GM18858 (cell line): ENCODE measurements at regions not wholly inside any gene's neighbourhood (a gene's known extent, or its start where the extent isn't known, plus 50 kb on each side); places are given as distances from the start of the nearest gene placed in this dataset.
"Not testable (repeated sequence)": the region's sequence is repeated elsewhere in the genome, so short reads cannot be mapped to it uniquely, and the experiment has no call there.

Source experiments
- ATAC-seq: cut with Tn5 transposase; IDR thresholded peaks from one replicate; pipeline ENCODE4 v1.9.1; 2021; ENCODE audit not compliant: unreplicated experiment

- no peak for ATAC-seq
These were observed 101.4 kb downstream of the TNFRSF13B start for GRCh38 chr17:16870253-16871245.

DNA sequence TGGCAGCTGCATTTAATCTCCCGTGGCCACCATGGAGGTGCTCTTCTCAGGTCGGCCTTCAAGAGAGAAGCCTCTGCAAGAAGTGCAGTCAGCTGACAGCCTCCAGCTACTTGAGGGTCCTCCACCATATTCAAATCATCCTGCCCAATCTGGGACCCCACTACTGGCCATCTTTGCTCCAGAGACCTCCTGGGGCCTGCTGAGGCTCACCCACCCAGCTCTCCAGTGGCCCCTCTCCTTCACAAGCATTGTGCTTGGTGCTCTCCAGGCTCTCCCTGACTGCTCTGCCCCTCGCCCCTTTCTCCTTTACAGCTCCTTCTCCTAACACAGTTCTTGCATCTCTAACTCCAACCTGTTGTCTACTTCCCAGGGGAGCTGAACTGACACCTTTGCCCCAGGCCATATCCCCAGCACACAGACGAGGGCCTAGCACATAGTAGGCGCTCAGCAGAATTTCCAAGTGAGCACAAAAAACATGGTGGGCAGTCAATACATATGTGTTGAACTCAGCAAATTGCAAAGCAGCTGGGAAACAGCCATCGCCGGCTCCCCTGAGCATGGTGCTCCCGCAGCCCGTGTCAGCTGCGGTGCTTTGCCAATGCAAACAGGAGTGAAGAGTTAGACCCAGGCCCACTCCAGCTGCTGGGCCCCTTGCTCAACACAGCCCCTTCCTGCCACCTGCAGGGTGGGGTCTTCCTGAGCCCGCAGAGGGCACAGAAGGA, 102.2 kb downstream of the TNFRSF13B start:
- ATAC-seq: not testable (repeated sequence)

- ATAC-seq: not testable (repeated sequence)
These were observed 103.3 kb downstream of the TNFRSF13B start for GRCh38 chr17:16868616-16869015.

DNA sequence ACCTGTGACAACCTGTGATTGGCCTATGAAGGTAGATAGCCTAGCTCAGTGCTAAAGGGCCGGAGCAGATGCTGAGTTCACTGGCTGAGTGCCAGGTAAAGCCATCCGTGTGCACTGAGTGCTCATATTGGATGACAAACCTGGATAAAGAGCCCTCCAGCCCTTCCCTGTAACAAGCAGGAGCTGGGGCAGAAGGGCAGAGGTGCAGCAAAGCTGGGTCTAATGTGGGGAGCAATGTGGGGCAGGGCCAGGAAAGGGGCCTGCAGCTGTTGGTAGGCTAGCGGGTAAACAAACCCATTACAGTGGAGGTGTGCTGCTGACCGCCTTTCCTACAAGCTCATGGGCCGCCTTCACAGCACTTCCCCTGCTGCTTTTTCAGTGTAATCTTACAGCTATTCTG, 104.4 kb downstream of the TNFRSF13B start:
- ATAC-seq: not testable (repeated sequence)

DNA sequence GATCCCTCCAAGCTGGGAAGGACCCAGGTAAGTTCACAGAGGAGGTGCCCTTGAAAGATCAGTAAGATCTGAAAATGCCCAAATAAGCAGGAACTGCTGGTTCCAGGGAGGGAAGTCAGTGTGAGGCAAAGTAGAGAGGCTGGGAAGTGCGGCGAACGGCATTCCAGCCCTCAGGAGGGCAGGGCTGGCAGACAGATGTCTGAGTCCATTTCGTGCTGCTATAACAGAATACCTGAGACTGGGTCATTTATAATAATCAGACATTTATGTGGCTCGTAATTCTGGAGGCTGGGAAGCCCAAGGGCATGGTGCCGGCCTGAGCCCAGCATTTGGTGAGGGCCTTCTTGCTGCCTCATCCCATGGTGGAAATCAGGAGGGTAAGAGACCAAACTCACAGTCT, 105.1 kb downstream of the TNFRSF13B start:
- not testable (repeated sequence) for ATAC-seq

DNA sequence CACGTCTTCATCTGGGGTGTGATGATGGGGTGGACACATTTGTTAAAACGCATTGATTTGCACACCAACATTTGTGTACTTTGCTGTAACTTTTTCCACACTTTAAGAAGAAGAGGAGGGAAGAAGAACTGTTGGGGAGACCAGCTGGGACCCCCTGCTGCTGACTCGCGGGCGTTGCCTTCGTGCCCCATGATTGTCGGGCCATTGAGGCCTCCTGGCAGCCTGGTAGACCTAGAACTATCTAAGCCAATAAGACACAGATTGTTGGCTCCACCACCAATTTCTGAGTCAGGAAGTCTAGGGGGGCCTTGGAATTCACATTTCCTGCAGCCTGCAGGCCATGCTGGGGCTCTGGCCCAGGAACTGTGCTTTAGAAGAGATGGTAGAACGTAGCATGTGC, 105.5 kb downstream of the TNFRSF13B start:
- no peak for ATAC-seq

DNA sequence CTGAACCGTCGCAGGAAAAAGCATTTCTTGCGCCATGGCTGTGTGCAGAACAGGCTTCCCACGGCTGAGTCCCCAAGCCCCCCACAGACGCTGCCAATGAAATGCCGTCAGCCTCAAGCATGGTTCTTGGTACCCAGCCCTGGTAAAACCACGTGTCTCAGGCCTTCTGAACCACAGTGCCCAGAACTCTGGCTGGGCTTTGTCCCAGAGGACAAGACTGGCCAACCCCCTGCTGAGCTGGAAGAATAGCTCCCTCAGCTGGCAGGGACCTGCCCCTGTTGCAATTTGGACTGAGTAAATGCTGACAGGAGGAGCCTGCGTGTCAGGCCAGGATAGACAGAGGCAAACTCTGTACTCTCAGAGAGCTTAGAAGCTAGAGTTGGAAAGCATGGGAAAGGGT, 106.2 kb downstream of the TNFRSF13B start:
- ATAC-seq: not testable (repeated sequence)

- not testable (repeated sequence) for ATAC-seq
These were observed 106.8 kb downstream of the TNFRSF13B start for GRCh38 chr17:16865077-16865613.

DNA sequence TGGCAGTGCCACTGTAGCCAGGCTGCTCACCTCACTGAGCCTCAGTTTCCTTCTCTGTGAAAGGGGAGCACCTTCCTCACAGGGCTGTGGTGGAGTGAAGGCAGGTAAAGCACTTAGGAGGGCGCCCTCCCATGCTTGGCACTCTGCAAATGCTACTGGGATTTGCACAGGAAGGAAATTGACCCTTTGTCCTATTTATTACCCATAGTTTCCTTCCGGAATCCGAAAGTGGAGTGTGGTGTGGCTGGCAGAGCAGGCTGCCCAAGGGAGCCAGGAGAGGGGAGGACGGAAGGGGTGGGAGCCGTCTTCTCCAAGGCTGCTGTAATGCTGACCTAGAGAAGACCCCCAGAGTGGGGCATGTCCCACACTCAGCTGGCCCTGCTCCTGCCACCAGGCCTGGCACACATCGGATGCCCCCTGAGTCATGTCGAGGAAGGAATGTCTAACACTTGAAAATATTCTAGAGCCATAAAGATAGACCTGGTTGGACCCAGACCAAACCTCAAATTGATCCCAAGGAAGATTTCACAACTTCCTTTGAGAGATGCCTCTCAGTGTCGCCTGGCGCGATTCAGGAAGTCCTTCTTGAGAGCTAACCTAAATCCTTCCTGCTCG, 107.3 kb downstream of the TNFRSF13B start:
- ATAC-seq: not testable (repeated sequence)

- ATAC-seq: not testable (repeated sequence)
These were observed 110.8 kb downstream of the TNFRSF13B start for GRCh38 chr17:16861152-16861551.

DNA sequence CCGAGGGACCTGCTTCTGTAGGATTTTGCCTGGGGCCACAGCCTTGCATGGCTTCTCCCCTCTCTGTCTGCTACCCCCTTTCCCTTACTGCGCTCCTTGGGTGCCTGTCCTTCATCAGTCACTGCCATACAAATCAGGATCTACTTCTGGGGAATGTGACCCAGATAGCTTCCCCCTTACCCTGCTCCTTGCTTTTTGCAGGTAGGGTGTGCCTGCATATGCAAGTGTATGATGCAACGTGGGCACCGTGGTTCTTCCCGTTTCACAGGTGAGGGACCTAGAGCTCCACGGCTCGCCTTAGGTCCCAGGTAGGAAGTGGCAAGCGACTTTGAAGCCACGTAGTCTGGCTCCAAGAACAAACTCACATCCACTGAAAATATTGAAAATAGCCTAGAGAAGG, 111.5 kb downstream of the TNFRSF13B start:
- not testable (repeated sequence) for ATAC-seq

DNA sequence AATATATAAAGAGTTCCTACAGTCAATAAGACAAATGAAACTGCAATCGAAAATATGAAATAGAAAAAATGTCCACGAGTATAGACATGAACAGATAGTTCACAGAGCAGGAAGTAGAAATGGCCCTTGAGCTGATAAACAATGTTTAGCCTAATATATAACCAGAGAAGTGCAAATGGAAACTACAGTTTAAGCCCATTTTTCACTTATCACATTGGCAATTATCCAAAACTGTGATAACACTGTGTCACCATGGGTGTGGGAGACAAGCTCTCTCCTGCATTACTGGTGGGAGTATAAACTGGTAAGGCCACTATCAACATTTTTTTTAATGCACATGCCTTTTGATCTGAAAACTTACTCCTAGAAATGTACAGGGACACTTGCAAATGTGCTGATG, 112.4 kb downstream of the TNFRSF13B start:
- not testable (repeated sequence) for ATAC-seq

GRCh38 chr17:16857746-16858145, 114.2 kb downstream of the TNFRSF13B start:
- ATAC-seq: not testable (repeated sequence)

DNA sequence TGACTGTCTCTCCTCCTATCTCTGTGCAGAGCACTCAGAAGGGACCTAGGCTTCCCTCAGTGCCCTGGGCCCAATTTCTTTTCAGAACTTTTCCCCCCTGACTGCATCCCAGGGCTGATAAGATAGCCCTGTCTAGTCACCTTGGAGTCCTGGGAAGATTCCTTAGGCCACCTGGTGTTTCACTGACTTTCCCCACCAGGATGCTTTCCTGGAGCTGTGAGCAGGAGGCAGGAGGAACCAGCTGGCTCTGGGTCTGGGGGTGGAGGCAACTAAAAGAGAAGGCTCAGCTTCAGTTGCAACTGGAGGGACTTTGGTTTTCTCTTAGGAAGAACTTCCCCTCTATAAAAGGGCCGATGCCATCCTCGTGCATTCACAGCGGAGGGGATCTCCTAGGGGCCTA, 115.1 kb downstream of the TNFRSF13B start:
- ATAC-seq: not testable (repeated sequence)

DNA sequence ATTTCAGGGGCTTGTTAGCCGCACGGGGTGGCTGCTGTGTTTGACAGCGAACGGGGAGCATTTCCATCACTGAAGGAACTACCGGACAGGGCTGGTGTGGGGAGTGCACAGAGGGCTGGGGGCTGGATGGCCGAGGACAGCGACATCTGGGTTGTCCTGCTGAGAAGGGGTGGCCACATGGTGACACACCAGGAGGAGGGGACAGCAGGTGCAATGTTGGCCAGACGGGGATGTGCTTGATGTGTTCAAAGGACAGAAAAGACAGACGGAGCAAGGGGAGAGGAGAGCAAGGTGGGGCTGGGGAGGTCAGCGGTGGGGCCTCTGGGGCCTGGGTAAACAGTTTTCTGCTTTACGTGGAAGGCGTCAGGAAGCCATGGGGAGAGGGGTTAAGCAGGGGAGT, 115.7 kb downstream of the TNFRSF13B start:
- not testable (repeated sequence) for ATAC-seq

- ATAC-seq: not testable (repeated sequence)
These were observed 117.3 kb downstream of the TNFRSF13B start for GRCh38 chr17:16854636-16855035.

DNA sequence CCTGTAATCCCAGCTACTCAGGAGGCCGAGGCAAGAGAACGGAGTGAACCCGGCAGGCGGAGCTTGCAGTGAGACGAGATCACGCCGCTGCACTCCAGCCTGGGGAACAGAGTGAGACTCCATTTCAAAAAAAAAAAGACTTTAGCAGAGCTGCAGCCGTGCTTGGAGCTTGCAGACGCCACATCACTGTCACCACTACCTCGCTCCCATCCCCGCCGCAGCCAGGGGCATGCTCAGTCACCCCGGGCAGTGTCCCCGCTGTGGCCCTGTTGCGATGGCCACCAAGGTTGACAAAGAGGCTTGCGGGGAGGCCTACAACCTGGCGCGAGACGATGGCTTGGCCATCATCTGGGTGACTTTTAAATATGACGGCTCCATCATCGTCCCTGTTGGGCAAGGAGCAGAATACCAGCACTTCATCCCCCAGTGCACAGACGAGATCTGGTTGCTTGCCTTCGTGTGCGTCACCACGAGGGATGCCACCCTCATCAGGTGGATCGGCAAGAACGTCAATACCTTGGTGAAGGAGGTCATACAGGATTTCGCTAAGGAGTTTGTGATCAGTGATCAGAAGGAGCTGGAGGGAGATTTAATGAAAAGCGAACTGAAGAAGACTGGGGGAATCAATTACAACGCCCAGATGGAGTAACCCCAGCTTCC, 118.1 kb downstream of the TNFRSF13B start:
- no peak for ATAC-seq

- ATAC-seq: not testable (repeated sequence)
These were observed 122.1 kb downstream of the TNFRSF13B start for GRCh38 chr17:16849861-16850260.

GRCh38 chr17:16848997-16849396, 122.9 kb downstream of the TNFRSF13B start:
- ATAC-seq: not testable (repeated sequence)

DNA sequence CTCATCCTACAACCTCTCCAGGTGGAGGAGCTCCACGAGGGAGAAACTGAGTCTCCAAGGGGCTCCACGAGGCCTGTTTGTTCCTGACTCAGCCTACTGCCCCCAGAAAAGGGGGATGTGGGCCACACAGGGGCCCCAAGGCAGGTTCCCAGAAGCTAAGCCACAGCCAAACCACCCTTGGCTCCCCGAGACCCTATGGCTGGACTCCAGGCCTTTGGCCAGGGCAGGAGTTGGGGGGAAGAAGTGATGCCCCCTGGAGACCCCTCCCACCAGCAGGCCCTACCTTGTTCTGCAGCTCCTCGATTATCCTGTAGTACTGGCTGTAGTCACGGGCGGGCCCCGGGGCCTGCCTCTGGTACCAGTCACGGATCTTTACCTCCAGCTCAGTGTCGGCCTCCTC, 126.8 kb downstream of the TNFRSF13B start:
- not testable (repeated sequence) for ATAC-seq
